ENCODE measurements at regions not wholly inside any gene's neighbourhood (a gene's known extent, or its start where the extent isn't known, plus 50 kb on each side); places are given as distances from the start of the nearest gene placed in this dataset.
"Not testable (repeated sequence)": the region's sequence is repeated elsewhere in the genome, so short reads cannot be mapped to it uniquely, and the experiment has no call there.

DNA sequence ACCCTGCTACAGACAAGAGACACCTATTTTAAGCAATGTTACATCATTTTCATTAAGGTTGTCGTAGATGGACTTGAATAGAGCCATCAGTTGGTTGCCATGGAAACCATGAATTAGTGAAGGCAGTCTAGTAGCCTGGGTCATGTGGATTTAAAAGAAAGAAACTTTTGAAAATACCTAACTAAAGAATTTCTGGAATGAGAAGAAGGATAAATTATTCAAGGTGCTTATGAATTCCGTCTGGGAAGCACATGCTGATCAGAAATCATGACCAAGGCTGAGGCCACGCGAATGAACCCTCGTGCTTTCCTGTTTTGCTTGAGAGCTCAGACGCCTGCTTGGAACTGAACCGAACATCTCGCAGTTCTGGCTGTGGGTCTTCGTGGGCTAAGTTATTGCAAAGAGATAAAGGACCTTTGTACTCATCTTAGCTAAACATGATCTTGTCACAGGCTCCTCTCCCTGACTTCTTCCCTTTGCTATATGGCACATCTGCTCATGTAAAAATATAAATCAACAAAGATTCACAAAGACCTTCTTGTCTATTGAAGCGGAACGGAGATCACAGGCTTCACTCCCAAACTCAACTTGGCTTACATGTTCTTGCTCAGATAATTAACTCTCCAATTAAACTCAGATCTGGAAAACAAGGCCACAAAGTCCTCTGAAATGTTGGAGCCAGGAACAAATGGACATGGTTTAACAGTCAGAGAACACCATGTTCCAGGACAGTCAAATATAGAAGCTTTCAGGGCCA is 140.2 kb downstream of the NUFIP1 start:
- no peak for DNase-seq

DNA sequence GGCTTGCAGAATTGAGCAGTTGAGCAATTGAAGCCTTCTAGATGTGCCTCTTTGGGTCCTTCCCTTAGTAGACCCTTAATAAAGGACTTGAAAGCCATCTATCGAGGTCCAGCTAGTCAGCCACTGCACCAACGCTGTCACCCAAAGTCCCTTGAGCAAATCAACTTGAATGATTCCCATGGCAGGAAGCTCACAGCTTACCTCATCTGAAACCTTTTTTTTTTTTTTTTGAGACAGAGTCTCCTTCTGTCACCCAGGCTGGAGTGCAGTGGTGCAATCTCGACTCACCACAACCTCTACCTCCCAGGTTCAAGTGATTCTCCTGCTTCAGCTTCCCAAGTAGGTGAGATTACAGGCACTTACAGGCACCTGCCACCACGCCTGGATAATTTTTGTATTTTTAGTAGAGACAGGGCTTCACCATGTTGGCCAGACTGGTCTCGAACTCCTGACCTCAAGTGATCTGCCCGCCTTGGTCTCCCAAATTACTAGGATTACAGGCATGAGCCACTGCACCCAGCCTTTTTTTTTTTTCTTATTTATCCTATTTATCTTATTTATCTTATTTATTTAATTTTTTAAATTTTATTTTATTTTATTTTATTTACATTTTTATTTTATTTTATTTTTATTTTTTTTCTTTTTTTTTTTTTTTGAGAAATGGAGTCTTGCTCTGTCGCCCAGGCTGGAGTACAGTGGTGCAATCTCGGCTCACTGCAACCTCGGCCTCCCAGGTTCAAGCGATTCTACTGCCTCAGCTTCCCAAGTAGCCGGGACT is 143.8 kb downstream of the NUFIP1 start:
- DNase-seq = not testable (repeated sequence)

DNA sequence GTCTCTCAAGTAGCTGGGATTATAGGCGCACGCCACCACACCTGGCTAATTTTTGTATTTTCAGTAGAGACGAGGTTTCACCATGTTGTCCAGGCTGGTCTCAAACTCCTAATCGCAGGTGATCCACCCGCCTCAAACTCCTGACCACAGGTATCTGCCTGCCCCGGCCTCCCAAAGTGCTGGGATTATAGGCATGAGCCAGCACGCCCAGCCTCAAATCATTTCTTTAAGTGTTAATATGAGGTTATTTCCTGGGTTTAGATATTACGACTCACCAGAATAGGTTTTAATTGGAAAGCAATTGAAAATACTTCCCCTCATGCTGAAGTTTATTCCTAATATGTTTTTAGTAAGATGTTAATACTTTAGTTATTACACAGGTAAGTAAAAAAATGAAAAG is 144.5 kb downstream of the NUFIP1 start:
- no peak for DNase-seq

DNA sequence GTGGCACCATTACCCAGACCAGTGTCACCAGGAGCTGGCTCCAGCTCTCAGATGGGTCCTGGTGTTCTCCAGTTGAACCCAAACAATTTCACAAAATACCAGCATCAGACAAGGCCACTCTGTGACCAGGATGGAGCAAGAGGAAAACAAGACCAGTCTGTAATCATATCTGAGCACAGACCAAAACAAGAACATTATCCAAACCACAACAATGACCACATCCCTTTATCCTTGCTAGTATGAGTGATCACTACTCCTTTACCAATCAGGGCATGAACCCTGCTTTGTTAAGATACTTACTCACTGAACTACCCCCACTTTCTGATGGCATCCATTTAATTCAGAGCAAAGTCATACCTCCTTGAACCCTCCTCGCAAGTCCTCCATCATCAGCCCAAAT is 145.9 kb downstream of the NUFIP1 start:
- no peak for DNase-seq

DNA sequence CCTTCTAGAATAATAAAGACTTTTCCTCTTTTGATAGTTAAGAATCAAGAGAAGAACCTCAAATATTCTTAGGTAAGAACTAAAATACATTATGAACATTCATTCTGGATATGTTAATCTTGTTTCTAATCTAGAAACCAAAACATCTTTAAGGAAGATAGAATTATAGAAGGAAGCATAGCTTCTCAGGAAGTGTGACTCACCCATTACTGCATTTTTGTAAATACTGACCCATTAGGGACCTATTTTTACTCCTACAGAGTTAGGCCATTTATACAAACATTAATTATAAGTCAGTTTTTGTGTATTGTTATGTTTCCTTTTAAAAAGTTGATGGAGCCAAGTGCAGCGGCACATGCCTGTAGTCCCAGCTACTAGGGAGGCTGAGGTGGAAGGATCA is 147.1 kb downstream of the NUFIP1 start:
- DNase-seq = no peak

DNA sequence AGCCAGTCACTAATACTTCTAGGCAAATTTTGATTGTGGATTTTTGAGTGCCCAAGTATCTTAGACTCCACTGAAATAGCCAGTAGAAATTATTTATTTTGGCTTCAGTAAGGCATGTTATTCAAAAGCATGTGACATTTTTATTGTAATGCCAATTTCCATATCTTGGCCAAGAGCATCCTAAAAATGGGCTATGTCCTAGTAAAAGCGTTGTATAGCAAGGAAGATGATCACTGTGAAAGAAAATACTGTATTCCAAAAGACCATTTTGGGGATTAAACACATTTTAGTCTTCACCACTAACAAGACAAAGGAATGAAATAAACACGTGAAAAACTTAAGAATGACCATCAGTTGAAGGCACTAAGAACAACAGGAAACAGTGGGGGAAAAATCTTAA is 149.1 kb downstream of the NUFIP1 start:
- DNase-seq = no peak

DNA sequence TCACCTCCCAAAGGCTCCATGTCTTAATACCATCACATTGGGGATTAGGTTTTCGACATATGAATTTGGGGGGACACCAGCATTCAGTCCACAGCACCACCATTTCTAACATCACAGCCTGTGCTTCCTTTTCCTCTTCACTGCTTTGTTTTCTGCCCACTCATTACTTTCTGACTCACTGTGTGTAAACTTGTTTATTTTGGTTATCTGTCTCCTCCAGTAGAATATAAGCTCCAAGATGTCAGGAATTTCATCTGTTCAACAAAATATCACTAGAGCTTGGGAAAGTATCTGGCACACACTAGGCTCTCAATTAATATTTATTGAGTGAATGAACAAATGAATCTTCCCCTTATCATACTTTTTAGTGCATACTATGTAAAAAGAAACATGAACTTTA is 152.0 kb downstream of the NUFIP1 start:
- DNase-seq = no peak

DNA sequence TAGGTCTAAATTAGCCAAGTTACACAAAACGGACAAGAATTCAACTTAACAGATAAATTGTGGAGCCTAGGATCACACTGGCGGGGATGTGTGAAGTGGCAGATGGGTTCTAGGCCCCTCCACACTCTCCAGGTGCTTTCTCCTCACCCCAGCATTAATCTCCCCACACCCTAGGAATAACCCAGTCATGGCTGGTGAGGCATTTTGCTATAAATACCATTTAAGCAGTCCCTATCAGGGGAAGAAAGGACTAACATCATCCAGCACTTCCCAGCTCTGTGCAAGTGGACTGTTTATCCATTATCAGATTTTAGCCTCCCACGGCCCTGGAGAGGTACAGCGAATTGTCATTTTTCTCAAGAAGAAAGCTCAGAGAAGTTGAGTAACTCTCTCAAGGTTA is 154.9 kb downstream of the NUFIP1 start:
- no peak for DNase-seq

DNA sequence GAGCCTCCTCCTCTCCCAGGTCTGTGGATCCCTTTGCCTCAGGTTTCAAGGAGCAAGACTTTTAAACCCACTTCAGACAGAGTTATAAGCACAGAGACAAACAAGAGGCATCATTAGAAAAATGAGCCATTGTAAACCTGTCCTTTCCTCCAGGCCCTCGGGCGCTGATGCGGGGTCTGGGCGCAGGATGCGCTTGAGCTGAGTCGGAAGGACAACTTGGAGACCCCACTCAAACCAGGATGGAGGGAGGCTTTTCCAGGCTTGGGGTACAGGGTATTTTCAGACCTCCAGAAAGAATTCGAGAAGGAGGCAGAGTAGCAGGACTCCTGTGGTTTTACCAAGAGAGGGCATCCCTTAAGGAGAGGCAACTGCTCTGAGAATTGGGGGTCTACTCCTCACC is 155.6 kb downstream of the NUFIP1 start:
- no peak for DNase-seq

DNA sequence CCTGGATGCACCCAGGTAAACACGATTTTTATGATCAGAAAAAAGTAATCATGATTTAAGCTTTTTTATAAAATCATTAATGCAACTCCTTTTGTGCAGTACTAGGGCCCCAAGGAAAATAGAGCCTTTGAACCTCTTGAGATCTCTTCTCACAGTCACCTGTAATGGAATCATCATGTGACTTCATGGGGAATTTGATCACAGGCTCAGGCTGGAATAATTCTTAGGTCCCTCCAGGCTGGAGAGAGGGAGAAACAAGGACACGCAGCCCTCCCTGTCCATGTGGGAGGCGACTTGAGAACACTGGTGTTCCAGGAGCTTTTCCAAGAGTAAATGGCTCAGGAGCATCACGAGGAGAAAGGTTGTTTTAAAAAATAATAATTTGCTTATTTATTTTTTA is 156.1 kb downstream of the NUFIP1 start:
- DNase-seq = no peak

DNA sequence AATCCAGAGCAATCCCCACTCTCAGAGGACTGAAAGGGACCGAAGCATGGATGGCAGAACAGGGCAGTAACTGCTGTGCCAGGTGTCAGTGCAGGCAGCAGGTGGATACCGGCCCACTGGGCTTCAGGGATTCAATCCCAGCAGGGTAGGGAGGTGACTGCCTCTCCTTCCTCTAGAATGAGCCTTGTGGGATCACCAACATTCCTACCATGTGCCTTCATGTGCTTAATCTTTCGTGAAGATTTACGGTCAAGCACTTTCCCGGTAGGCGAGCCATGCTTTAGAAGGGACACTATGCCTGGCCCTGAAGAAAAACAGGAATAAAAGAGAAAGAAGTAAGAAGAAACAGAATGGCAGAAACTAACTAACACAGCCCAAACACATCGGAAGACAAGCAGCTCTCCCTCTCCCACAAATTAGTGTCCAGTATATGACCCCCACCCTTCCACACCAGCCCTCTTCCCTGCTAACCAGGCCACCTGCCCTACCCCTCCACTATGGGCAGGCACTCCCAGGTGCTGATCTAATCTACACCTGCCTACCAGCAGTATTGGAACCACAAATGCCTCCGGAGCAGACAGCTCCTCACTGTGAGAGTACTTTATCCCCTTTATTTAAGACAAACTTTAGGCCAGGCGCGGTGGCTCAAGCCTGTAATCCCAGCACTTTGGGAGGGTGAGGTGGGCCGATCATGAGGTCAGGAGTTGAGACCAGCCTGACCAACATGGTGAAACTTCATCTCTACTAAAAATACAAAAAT is 162.5 kb downstream of the NUFIP1 start:
- no peak for DNase-seq

DNA sequence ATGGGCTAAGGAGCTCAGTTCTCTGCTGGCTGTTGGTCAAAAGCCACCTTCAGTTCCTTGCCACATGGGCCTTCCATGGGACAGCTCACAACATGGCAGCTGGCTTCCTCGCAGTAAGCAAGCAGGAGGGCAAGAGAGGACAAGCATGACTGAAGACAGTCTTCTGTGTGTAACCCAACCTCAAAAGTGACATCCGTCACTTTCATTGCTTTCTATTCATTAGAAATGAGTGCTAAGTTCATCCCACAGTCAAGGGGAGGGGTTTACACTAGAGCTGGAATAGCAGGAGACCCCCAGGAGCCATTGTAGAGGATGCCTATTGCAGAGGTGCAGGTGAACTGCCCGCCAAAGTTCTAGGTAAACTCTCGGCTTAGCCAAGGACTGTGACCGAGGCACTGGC is 163.3 kb downstream of the NUFIP1 start:
- DNase-seq = no peak

DNA sequence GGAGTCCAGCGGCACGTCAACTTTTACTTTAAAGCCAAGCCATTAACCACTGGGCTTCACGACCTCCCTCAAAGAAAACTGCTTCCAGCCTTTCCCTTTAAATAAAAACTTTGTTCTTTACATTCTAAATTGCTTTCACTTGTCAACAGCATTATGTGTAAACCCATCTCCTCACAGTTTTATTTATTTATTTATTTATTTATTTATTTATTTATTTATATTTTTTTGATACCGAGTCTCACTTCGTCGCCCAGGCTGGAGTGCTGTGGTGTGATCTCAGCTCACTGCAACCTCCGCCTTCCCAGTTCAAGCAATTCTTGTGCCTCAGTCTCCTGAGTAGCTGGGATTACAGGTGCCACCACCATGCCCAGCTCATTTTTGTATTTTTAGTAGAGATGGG is 165.7 kb downstream of the NUFIP1 start:
- not testable (repeated sequence) for DNase-seq

DNA sequence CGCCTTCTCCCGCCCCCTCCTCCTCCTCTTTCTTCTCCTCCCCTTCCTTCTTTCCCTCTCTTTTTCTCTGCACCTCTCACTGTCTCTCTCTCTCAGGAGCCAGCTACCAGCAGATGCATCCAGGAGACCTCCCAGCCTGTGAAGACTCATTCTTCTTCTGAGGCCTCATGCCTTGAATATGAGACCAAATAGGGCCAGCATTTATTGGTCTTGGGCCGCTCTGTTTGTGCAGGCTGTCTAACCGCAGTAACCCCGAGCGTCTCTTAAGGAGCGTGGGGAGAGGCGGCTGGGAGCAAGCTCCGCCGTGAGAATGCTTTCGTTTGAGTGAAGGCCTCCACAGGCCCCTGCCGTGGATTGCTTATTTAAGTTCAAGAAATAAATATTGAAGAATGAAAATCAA is 167.0 kb downstream of the NUFIP1 start:
- DNase-seq = no peak

DNA sequence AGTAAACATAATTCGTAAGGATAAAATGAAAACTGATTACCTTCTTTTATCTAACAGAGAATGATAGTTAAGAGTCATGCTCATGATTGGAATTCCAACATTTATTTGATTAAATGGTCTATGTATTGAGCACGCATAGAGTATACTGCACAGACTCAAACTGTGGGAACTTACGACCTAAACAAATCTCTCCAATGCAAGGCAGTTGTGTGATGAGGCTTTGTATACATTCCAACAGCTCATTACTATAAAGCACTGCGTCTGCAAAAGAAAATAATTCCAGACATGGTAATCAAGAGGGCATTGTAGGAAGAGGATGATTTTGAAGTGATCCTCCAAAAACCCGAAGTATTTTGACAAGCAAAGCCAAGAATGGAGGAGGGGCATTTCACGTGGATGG is 169.5 kb downstream of the NUFIP1 start:
- no peak for DNase-seq

DNA sequence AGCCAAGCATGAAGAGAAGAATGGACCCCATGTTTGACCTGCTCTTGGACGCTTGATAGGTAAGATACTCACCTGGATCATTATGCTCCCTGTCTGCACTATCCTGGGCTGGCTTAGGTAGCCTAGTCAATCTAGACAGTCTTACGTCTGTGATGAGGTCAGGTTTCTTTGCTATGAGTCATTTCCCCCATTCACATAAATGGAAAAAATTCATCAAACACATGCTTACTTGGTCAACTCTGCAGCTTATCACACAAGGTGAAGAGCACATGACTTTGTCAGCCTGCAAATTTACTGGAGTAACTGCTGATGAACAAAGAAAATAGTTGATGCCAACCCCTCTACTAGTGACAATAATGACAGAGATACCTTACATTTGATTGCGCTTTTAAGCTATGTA is 170.0 kb downstream of the NUFIP1 start:
- DNase-seq = peak; percentile 73

DNA sequence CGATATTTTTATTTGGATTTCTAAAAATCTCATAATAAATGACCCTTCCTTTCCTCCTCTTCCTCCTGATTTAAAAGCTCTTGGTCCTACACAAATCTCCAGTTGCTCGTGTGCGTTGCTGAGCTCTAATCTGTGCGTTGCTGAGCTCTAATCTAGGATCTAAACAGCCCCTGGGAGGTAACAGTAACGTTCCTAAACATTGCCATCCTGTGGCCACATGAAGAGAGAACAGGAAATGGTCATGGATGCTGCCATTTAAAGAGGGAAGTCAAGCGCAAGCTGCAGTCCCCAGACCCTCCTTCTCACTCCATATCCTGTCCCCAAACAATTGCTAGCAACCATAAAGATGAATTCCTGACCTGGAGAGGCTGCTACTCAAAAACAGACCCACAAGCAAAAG is 170.8 kb downstream of the NUFIP1 start:
- DNase-seq = no peak

DNA sequence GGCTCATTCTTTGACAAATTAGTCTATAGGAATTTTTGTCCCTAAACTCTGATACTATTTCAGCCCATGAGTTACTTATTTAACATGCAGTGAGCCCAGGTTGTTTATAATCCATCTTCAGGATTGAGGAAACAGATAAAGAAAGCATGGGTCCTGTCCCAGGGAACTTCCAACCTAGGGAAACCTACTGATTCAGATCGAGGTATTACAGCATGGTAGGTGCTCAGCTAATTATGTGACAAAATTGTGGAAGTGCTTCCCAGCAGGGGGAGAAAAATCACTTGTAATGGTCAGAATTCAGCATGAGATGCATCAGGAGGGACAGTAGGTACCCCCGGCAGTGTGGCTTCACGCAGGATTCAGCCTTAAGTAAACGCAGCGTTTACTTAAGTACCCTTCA is 171.3 kb downstream of the NUFIP1 start:
- no peak for DNase-seq

DNA sequence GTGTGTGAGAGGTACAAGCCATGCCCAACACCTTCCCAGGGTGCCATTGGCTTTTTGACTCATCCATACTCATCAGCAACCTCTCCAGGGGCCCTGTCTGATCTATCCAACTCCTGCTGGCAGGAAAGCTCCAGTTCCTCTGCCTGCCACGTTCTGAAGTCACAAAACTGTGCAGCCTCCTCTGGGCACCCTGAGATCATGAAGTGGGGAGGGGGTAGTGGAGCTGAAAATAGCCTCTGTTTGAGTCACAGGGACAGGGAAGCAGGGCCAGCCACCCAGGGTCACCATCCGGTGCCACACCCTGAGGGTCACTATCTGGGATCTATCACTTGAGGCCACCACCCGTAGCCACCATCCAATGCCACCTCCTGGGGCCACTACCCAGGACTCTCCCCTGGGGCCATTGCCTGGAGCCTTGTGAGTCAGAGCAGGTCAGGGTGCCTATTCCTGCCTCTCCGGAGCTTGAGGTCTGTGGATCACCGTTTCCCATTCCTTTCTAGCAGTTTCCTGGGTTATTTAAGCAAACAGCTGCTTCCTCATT is 172.1 kb downstream of the NUFIP1 start:
- no peak for DNase-seq

DNA sequence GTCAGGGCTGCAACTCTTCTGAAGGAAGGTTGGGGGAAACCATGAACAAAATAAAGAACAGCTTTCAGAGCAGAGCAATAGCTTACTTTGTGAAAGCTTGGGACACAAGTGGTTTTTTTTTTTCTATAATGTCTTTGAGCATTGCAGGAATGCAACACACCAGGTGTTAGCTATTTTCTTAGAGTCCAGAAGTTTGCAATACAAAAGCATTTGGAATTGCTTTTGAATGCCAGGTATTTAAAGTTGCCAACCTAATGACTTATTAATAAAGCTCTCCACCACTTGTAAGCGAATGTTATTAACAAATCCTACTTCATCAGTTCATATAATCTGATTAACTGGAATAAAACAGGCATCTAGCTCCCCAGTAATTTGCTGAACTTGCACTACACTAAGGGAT is 172.6 kb downstream of the NUFIP1 start:
- DNase-seq = no peak

DNA sequence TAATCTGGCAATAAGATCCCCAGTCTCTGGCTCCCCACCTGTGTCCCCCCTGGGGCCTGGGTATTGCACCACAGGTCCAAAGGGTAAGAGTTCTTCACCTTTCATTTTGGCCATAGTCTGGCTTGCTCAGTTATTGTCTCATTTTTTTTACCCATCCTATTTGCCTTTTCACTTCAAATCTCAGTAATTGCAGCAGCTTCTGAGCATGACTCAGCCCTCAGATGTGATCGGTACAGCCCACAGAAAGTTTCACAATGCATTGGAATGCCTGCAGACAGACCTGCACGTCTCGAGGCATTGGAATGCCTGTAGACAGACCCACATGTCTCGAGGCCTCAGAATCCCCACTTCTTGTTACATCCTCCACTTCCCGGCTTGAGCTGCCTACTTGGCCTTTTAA is 173.6 kb downstream of the NUFIP1 start:
- peak; percentile 70 for DNase-seq

DNA sequence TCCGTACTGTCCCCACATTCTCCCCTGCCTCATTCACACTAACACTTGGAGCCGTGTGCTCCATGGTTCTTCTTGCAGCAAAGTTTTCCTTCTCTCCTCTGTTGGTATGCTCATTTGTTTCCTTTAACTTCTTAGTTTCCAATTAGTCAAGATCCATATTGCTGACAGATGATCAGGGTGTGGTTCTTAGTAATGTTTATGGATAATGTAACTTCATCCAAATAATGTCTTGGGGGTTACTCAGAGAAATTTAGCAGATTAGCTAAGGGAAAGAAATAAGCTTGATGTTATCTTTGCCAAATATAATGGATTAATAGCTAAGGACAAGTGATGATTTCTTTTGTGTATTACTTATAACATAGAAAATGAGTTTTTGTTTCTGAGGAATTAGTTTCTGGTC is 174.4 kb downstream of the NUFIP1 start:
- DNase-seq = no peak

DNA sequence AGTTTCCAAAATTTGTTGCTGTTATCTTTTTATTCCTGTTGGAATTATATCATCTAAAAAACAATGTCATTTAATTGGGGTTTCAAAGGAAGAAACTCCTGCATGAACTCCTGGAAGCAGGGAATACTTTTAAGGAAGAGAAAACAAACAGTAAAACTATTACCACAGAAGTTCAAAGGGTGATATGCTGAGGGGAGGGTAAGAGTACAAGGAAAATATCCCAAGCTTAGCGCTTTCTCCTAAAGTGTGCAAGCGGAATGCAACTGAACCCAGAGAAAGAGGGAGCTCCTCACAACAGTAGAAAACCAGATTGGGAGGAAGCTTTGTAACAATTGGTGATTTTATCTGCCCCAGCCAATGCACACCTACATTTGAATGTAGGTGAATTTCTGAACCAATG is 175.1 kb downstream of the NUFIP1 start:
- no peak for DNase-seq

DNA sequence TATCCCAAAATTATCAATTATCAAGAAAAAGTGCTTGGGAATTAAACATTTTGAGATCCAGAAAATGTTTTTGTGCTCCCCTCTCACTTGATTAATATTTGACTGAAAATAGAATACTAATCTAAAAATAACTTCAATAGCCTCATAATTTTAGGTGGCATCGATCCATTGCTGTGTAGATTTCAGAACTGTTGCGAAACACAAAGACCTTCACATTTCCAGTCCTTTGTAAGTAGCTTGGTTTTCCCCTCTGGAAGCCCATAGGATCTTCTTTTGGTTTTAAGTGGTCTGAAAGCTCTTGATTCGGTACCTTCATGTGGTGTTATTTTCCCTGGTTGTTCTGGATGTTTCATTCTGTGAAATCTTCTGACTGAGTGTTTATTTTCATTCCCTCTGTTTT is 176.5 kb downstream of the NUFIP1 start:
- no peak for DNase-seq

All from activated CD4-positive, alpha-beta T cell treated with anti-CD3 and anti-CD28 coated beads, Interleukin-2, amount 50 U/mL, for 16 hours (primary cell).